Transverse colon (tissue), 4 donors: ENCODE measurements at regions not wholly inside any gene's neighbourhood (a gene's known extent, or its start where the extent isn't known, plus 50 kb on each side); places are given as distances from the start of the nearest gene placed in this dataset.

Experiments
- EP300 ChIP-seq: sonication (generic); formaldehyde crosslinking; IDR thresholded peaks from one replicate; pipeline ENCODE4 v1.6.1; 2017; ENCODE audit warnings: antibody characterized with exemption, low read depth
- POLR2A ChIP-seq: fragments of 450-650 bp; IDR thresholded peaks from one replicate; pipeline ENCODE4 v1.6.1; 2016; ENCODE audit warnings: antibody characterized with exemption, mild to moderate bottlenecking, moderate library complexity
- POLR2AphosphoS5 ChIP-seq, 3 donors: sonication (generic); formaldehyde crosslinking; IDR thresholded peaks; one replicate each; pipeline ENCODE4 v1.6.1; 2016; ENCODE audit warnings: antibody characterized with exemption in 3 of 3
- TF ChIP-seq, protein P1 (sequence below), 5 experiments: fragments of 200-600 bp in 3 of 5; fragments of 450-650 bp in 2 of 5; sonication (generic) in 3 of 5; IDR thresholded peaks; 1 replicate in 2 of 5; 2 replicates in 3 of 5; pipeline ENCODE4 v1.5.1; 2016 to 2017; ENCODE audit warnings: antibody characterized with exemption in 5 of 5, inconsistent platforms in 3 of 5, mild to moderate bottlenecking in 2 of 5, moderate library complexity in 1 of 5

GRCh38 chr7:81877890-81878289 lies 108.0 kb upstream of the HGF start:
- no peak for TF ChIP-seq POLR2A
- no peak for TF ChIP-seq EP300
- TF ChIP-seq, protein P1, sequence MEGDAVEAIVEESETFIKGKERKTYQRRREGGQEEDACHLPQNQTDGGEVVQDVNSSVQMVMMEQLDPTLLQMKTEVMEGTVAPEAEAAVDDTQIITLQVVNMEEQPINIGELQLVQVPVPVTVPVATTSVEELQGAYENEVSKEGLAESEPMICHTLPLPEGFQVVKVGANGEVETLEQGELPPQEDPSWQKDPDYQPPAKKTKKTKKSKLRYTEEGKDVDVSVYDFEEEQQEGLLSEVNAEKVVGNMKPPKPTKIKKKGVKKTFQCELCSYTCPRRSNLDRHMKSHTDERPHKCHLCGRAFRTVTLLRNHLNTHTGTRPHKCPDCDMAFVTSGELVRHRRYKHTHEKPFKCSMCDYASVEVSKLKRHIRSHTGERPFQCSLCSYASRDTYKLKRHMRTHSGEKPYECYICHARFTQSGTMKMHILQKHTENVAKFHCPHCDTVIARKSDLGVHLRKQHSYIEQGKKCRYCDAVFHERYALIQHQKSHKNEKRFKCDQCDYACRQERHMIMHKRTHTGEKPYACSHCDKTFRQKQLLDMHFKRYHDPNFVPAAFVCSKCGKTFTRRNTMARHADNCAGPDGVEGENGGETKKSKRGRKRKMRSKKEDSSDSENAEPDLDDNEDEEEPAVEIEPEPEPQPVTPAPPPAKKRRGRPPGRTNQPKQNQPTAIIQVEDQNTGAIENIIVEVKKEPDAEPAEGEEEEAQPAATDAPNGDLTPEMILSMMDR (IDR thresholded peaks at IDR 0.05) = no peak
- no peak for TF ChIP-seq POLR2AphosphoS5 (IDR thresholded peaks at IDR 0.05)
